Natural killer cell treated with Interleukin-12 subunit alpha and Interleukin-12 subunit beta and Interleukin-15 and Interleukin-18, amount 100 ng/mL, for 72 hours (primary cell): ENCODE measurements at regions not wholly inside any gene's neighbourhood (a gene's known extent, or its start where the extent isn't known, plus 50 kb on each side); places are given as distances from the start of the nearest gene placed in this dataset.
"Not testable (repeated sequence)": the region's sequence is repeated elsewhere in the genome, so short reads cannot be mapped to it uniquely, and the experiment has no call there.

ENCODE experiments used
- ATAC-seq, 2 donors: fragments of 150-1000 bp; cut with Tn5 transposase in 1 of 2; sonication (Bioruptor Pico), chemical (Tn5 transposase) in 1 of 2; 2 replicates each; pipeline ENCODE4 v1.10.0; 2021
- DNase-seq: peaks from one replicate; pipeline ENCODE4 v3.0.0; 2022; ENCODE audit warnings: low spot score
- H3K27ac Mint-ChIP-seq, 2 donors: 1 replicate in 1 of 2; 2 replicates in 1 of 2; pipeline ENCODE4 v1.8.0; 2022; ENCODE audit warnings: mixed read lengths in 2 of 2, mild to moderate bottlenecking in 1 of 2, moderate library complexity in 1 of 2
- H3K27me3 Mint-ChIP-seq, 2 donors: 1 replicate in 1 of 2; 2 replicates in 1 of 2; pipeline ENCODE4 v1.8.0; 2022; ENCODE audit warnings: mixed read lengths in 2 of 2
- H3K36me3 Mint-ChIP-seq: one replicate; pipeline ENCODE4 v1.8.0; 2022; ENCODE audit warnings: mixed read lengths
- H3K4me1 Mint-ChIP-seq, 2 donors: 1 replicate in 1 of 2; 2 replicates in 1 of 2; pipeline ENCODE4 v1.8.0; 2022; ENCODE audit warnings: low read depth in 2 of 2, mixed read lengths in 2 of 2, mild to moderate bottlenecking in 1 of 2
- H3K4me3 Mint-ChIP-seq: one replicate; pipeline ENCODE4 v1.8.0; 2022; ENCODE audit warnings: mixed read lengths
- H3K9me3 Mint-ChIP-seq: 2 replicates; pipeline ENCODE4 v1.8.0; 2022; ENCODE audit warnings: mixed read lengths

GRCh38 chr22:27603111-27603799, 198.3 kb downstream of the MN1 start:
- Mint-ChIP-seq H3K27ac (no peak overlapping the region), H3K9me3 (no peaks in the 10 kb centered on the region), H3K36me3 (no peaks in the 10 kb centered on the region), H3K4me1 (peaks cover 0 to 4% of the 10 kb centered on the region in 2 donors), H3K4me3 (no peak overlapping the region), H3K27me3 (peaks cover 2 to 5% of the 10 kb centered on the region in 2 donors)
- no peak for ATAC-seq
- no peak for DNase-seq

DNA sequence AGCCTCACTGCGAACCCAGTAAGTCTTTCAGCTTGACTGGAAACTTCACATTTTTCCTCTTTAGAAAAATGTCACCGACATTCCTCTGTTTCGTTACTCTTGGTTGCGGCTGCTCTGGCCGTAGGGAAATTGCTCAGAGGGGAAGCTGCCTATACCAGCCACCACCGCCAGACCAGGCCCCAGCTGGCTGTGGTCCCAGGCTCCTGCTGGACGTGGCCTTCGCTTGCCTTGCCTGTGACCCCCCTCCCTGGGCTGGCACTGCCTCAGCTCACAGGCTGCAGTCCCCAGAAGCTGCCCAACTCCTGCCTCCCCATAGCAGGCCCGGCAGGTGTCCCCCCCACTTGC, 197.8 kb downstream of the MN1 start:
- Mint-ChIP-seq H3K4me3 (no peak overlapping the region), H3K27me3 (peaks cover 2 to 5% of the 10 kb centered on the region in 2 donors), H3K27ac (no peak overlapping the region), H3K36me3 (no peaks in the 10 kb centered on the region), H3K9me3 (no peaks in the 10 kb centered on the region), H3K4me1 (peaks cover 0 to 4% of the 10 kb centered on the region in 2 donors)
- DNase-seq (no peak), ATAC-seq (no peak)

- H3K9me3 Mint-ChIP-seq = no peaks in the 10 kb centered on the region
- no peaks in the 10 kb centered on the region for H3K36me3 Mint-ChIP-seq
- ATAC-seq (no peak), DNase-seq (no peak)
- H3K27me3 Mint-ChIP-seq = peaks cover 2 to 5% of the 10 kb centered on the region in 2 donors
- H3K27ac Mint-ChIP-seq = no peak overlapping the region
- peaks cover 0 to 4% of the 10 kb centered on the region in 2 donors for H3K4me1 Mint-ChIP-seq
- no peak overlapping the region for H3K4me3 Mint-ChIP-seq
Measured at GRCh38 chr22:27605390-27605789, 196.2 kb downstream of the MN1 start.

GRCh38 chr22:27607750-27608149, 193.8 kb downstream of the MN1 start:
- not testable (repeated sequence) for H3K9me3 Mint-ChIP-seq, ATAC-seq, H3K27me3 Mint-ChIP-seq, DNase-seq, H3K27ac Mint-ChIP-seq, H3K36me3 Mint-ChIP-seq, H3K4me3 Mint-ChIP-seq, H3K4me1 Mint-ChIP-seq

- Mint-ChIP-seq H3K27me3 (peaks cover 14 to 18% of the 10 kb centered on the region in 2 donors), H3K27ac (no peak overlapping the region), H3K36me3 (no peaks in the 10 kb centered on the region), H3K9me3 (no peaks in the 10 kb centered on the region), H3K4me1 (peaks cover 0 to 3% of the 10 kb centered on the region in 2 donors), H3K4me3 (no peak overlapping the region)
- DNase-seq (no peak), ATAC-seq (no peak)
Measured at GRCh38 chr22:27609451-27609888, 192.1 kb downstream of the MN1 start.

DNA sequence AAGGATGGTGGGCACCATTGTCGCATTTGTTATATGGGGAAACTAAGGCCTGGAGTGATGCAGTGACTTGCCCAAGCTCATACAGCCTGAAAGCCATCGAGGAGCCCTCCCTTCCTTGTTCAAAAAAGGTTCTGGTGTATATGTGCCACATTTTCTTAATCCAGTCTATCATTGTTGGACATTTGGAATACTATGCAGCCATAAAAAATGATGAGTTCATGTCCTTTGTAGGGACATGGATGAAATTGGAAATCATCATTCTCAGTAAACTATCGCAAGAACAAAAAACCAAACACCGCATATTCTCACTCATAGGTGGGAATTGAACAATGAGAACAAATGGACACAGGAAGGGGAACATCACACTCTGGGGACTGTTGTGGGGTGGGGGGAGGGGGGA, 191.4 kb downstream of the MN1 start:
- H3K4me1 Mint-ChIP-seq, ATAC-seq, DNase-seq, H3K36me3 Mint-ChIP-seq, H3K9me3 Mint-ChIP-seq, H3K4me3 Mint-ChIP-seq, H3K27ac Mint-ChIP-seq: not testable (repeated sequence)
- H3K27me3 Mint-ChIP-seq = peaks cover 20 to 25% of the 10 kb centered on the region in 2 donors

DNA sequence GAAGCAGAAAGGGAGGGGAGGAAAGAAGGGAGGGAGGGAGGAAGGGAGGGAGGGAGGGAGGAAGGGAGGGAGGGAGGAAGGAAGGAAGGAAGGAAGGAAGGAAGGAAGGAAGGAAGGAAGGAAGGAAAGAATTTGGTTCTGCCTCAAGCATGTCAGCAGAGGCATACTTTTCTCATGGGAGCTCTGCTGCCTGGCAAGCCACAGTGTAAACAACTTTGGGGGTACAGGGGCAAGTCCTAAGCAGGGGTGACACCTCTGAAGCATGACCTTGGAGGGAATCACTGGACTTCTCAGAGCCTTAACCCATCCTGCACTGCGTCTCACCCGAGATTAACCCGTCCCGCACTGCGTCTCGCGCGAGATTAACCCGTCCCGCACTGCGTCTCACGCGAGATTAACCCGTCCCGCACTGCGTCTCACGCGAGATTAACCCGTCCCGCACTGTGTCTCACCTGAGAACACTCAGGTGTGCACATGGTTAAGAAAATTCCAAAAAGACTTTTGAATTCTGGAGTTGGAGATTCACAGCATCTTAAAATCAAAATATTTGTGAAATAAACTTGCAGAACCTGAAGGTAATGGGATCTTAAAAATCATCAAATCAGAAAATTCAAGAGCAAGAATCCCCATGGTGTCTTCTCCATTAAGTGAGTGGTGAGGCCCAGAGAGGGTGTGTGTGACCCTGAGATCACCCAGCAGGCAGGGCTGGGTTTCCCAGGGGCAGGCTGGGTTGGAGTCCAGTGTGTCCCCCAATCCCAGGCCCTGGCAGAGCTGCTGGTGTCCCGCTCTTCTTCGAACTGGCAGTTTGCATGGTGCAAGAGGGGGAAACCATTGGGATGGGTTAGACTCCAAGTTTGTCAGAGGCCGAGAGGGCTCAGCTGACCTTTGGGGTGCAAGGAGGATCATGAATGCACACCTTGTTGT, 190.4 kb downstream of the MN1 start:
- DNase-seq (no peak), ATAC-seq (no peak)
- H3K9me3 Mint-ChIP-seq = no peaks in the 10 kb centered on the region
- no peaks in the 10 kb centered on the region for H3K36me3 Mint-ChIP-seq
- no peak overlapping the region for H3K4me3 Mint-ChIP-seq
- peaks cover 0 to 3% of the 10 kb centered on the region in 2 donors for H3K4me1 Mint-ChIP-seq
- H3K27me3 Mint-ChIP-seq = peaks cover 24 to 25% of the 10 kb centered on the region in 2 donors
- no peak overlapping the region for H3K27ac Mint-ChIP-seq

DNA sequence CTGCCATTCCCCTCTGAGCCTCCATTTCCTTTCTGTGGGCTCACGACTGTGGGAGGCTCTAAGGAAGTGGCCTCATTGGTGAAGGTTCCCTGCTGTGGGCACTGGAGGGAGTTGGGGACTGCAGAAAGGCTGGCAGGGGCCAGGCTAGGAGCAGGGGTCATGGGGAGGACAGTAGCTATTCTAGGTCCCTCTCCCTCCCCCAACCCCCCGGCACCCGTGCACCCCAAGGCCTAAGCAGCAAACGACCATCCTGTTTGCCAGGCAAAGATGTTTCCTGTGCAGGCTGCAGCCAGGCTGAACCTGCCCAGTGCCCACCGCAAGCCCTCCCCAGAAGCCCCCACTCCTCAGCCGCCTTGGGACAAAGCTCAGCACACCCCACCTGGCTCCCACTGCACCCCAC, 189.4 kb downstream of the MN1 start:
- H3K36me3 Mint-ChIP-seq = no peaks in the 10 kb centered on the region
- ATAC-seq = no peak
- peaks cover 0 to 3% of the 10 kb centered on the region in 2 donors for H3K4me1 Mint-ChIP-seq
- DNase-seq = no peak
- no peaks in the 10 kb centered on the region for H3K9me3 Mint-ChIP-seq
- peaks cover 25 to 29% of the 10 kb centered on the region in 2 donors for H3K27me3 Mint-ChIP-seq
- H3K4me3 Mint-ChIP-seq = no peak overlapping the region
- no peak overlapping the region for H3K27ac Mint-ChIP-seq

DNA sequence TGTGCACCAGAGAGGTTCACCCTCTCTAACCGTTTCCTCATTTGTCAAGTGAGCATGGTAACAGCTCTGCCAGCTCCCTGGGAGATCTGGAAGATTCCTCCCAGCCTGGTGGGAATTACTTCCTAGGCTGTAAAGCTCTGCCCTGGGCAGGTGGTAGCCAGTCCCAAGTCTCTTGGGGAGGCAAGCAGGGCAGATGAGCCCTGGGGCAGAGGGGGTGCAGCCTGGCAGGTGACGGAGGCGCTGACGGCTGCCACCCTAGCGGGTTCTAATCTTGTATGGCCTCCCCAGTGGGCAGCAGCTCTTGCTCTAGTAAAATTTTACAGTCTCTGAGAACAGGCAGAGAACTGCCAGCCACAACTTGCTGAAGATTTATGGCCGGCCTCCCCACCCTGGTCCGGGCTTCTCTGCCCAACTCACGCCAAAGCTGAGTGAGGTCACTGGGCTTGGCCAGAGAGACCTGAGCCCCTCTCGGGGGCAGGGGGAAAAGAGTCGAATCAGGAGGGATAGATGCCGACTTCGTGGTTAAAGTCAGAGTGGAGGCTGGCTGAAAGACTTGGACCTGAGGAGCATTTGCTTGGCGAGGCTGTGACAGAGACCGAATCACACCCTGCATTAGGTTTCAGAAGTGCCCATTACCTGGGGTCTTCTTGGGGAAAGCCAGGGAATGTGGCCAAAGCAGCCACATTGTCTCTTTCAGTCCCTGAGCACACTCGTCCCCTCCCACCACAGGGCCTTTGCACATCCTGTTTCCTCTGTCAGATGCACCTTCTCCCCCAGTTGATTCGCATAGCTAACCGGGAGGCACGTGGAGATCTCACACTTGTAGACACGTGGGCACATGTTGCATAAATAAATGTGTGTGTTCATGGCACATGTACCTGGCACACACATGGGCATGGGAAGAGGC, 188.2 kb downstream of the MN1 start:
- Mint-ChIP-seq H3K27ac (no peak overlapping the region), H3K27me3 (peaks cover 29 to 36% of the 10 kb centered on the region in 2 donors), H3K9me3 (no peaks in the 10 kb centered on the region), H3K4me3 (no peak overlapping the region), H3K36me3 (no peaks in the 10 kb centered on the region), H3K4me1 (peaks cover 0 to 3% of the 10 kb centered on the region in 2 donors)
- no peak for DNase-seq
- ATAC-seq = no peak

- peaks cover 0 to 3% of the 10 kb centered on the region in 2 donors for H3K4me1 Mint-ChIP-seq
- H3K27ac Mint-ChIP-seq = no peak overlapping the region
- peaks cover 29 to 36% of the 10 kb centered on the region in 2 donors for H3K27me3 Mint-ChIP-seq
- DNase-seq (no peak), ATAC-seq (no peak)
- no peak overlapping the region for H3K4me3 Mint-ChIP-seq
- no peaks in the 10 kb centered on the region for H3K36me3 Mint-ChIP-seq
- no peaks in the 10 kb centered on the region for H3K9me3 Mint-ChIP-seq
Measured at GRCh38 chr22:27614006-27614649, 187.4 kb downstream of the MN1 start.

- H3K4me3 Mint-ChIP-seq = no peak overlapping the region
- H3K36me3 Mint-ChIP-seq = no peaks in the 10 kb centered on the region
- H3K4me1 Mint-ChIP-seq = peaks cover 0 to 3% of the 10 kb centered on the region in 2 donors
- no peaks in the 10 kb centered on the region for H3K9me3 Mint-ChIP-seq
- DNase-seq = no peak
- peaks cover 29 to 36% of the 10 kb centered on the region in 2 donors for H3K27me3 Mint-ChIP-seq
- ATAC-seq = no peak
- no peak overlapping the region for H3K27ac Mint-ChIP-seq
Measured at GRCh38 chr22:27614650-27615007, 186.9 kb downstream of the MN1 start.

GRCh38 chr22:27615408-27615807, 186.1 kb downstream of the MN1 start:
- Mint-ChIP-seq H3K4me3 (no peak overlapping the region), H3K27ac (no peak overlapping the region), H3K36me3 (no peaks in the 10 kb centered on the region), H3K9me3 (no peaks in the 10 kb centered on the region), H3K27me3 (peaks cover 29 to 36% of the 10 kb centered on the region in 2 donors), H3K4me1 (peaks cover 0 to 3% of the 10 kb centered on the region in 2 donors)
- DNase-seq (no peak), ATAC-seq (no peak)

DNA sequence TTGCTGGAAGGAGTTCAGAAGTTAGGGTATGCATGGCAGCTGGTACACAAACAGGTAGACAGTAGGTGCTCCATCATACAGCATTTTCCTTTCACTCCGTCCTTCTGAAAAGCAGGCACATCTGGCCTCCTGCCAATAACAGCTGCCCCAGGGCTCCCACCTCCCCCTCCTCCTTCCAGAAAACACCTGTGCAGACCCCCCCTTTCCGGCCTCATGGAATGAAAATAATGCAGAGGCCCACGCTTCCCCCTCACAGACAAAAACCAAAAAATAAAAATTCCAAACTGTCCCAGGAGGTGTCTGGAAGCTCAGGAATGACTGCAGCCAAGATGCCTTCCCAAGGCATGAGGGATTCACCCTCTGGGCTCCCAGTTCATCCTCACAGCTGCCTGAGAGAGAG, 185.5 kb downstream of the MN1 start:
- Mint-ChIP-seq H3K4me3 (no peak overlapping the region), H3K36me3 (no peaks in the 10 kb centered on the region), H3K27ac (no peak overlapping the region), H3K9me3 (no peaks in the 10 kb centered on the region), H3K4me1 (peaks cover 0 to 3% of the 10 kb centered on the region in 2 donors), H3K27me3 (peaks cover 26 to 36% of the 10 kb centered on the region in 2 donors)
- DNase-seq = no peak
- ATAC-seq = no peak
